Smooth muscle cell (in vitro differentiated cells): ENCODE measurements at regions not wholly inside any gene's neighbourhood (a gene's known extent, or its start where the extent isn't known, plus 50 kb on each side); places are given as distances from the start of the nearest gene placed in this dataset.

Source experiments
- DNase-seq: peaks from one replicate; lab custom pipeline; 2025; ENCODE audit not compliant: unreplicated experiment; lab: John Stamatoyannopoulos, UW
- H2AFZ ChIP-seq: fragments of 200-600 bp; sonication (generic); 2 replicates; pipeline ENCODE4 v1.6.0; 2016; ENCODE audit warnings: antibody characterized with exemption, low read depth, mild to moderate bottlenecking
- H3F3A ChIP-seq: fragments of 200-600 bp; sonication (generic); 2 replicates; pipeline ENCODE4 v1.6.0; 2017; ENCODE audit warnings: antibody characterized with exemption, low read depth
- H3K27ac ChIP-seq: fragments of 200-600 bp; sonication (generic); 2 replicates; pipeline ENCODE4 v1.5.1; 2016; ENCODE audit warnings: low read depth, mild to moderate bottlenecking
- H3K27me3 ChIP-seq: fragments of 200-600 bp; sonication (generic); 2 replicates; pipeline ENCODE4 v1.6.1; 2016; ENCODE audit warnings: low read depth, mild to moderate bottlenecking
- H3K36me3 ChIP-seq: fragments of 200-600 bp; sonication (generic); 2 replicates; pipeline ENCODE4 v1.5.1; 2016; ENCODE audit warnings: low read depth
- H3K4me1 ChIP-seq: fragments of 200-600 bp; sonication (generic); 2 replicates; pipeline ENCODE4 v1.5.1; 2016; ENCODE audit warnings: low read depth
- H3K4me2 ChIP-seq: fragments of 200-600 bp; sonication (generic); 2 replicates; pipeline ENCODE4 v1.6.0; 2016; ENCODE audit warnings: mild to moderate bottlenecking
- H3K4me3 ChIP-seq: fragments of 200-600 bp; sonication (generic); 2 replicates; pipeline ENCODE4 v1.5.1; 2016; ENCODE audit warnings: mild to moderate bottlenecking
- H3K79me2 ChIP-seq: fragments of 200-600 bp; sonication (generic); 2 replicates; pipeline ENCODE4 v1.6.0; 2016; ENCODE audit warnings: low read depth, mild to moderate bottlenecking
- H3K9ac ChIP-seq: fragments of 200-600 bp; sonication (generic); 2 replicates; pipeline ENCODE4 v1.6.0; 2016; ENCODE audit warnings: low read depth
- H3K9me3 ChIP-seq: fragments of 200-600 bp; sonication (generic); replicated peaks from 2 replicates; pipeline ENCODE4 v1.5.1; 2016; ENCODE audit warnings: low read depth
- H4K20me1 ChIP-seq: fragments of 200-600 bp; sonication (generic); 2 replicates; pipeline ENCODE4 v1.6.0; 2016; ENCODE audit warnings: low read depth
- CTCF ChIP-seq: fragments of 200-600 bp; sonication (generic); IDR thresholded peaks from 2 replicates; pipeline ENCODE4 v1.5.1; 2017; ENCODE audit warnings: borderline replicate concordance, mild to moderate bottlenecking, antibody characterized with exemption; ENCODE audit not compliant: insufficient read depth, poor library complexity, severe bottlenecking
- WGBS: methylation state at CpG from one replicate; pipeline ENCODE4 v1.1.7; 2016; ENCODE audit warnings: low lambda C conversion rate; 5-methylcytosine and 5-hydroxymethylcytosine counted together

GRCh38 chr6:146886587-146887446 lies 288.0 kb downstream of the ADGB start:
- no peak for DNase-seq
- no peak overlapping the region for H2AFZ ChIP-seq
- H3K9ac ChIP-seq = no peak overlapping the region
- 94% methylated on average over 5 of the region's 5 CpGs for WGBS
- H3K9me3 ChIP-seq = no peaks in the 10 kb centered on the region
- H3K4me3 ChIP-seq = no peak overlapping the region
- no peaks in the 10 kb centered on the region for H3K79me2 ChIP-seq
- no peaks in the 10 kb centered on the region for H4K20me1 ChIP-seq
- no peaks in the 10 kb centered on the region for H3F3A ChIP-seq
- H3K4me1 ChIP-seq = no peaks in the 10 kb centered on the region
- no peak for TF ChIP-seq CTCF
- no peak overlapping the region for H3K27ac ChIP-seq
- no peaks in the 10 kb centered on the region for H3K27me3 ChIP-seq
- H3K4me2 ChIP-seq = no peak overlapping the region
- no peaks in the 10 kb centered on the region for H3K36me3 ChIP-seq

- Histone ChIP-seq H3K4me1 (peaks cover 3% of the 10 kb centered on the region), H3F3A (no peaks in the 10 kb centered on the region)
- DNase-seq = no peak
Observed at GRCh38 chr6:146887447-146888077, 288.8 kb downstream of the ADGB start.

GRCh38 chr6:146889303-146889702 lies 290.5 kb downstream of the ADGB start:
- H3K4me3 ChIP-seq = no peak overlapping the region
- no peaks in the 10 kb centered on the region for H3K36me3 ChIP-seq
- peak overlapping the region; percentile 56 for H3K27ac ChIP-seq
- no peak for TF ChIP-seq CTCF
- H3F3A ChIP-seq = no peaks in the 10 kb centered on the region
- no peaks in the 10 kb centered on the region for H3K9me3 ChIP-seq
- H3K79me2 ChIP-seq = no peaks in the 10 kb centered on the region
- H3K4me2 ChIP-seq = peak overlapping the region; percentile 40
- WGBS = 33% methylated on average over 4 of the region's 4 CpGs
- peak overlapping the region; percentile 19 for H2AFZ ChIP-seq
- no peak for DNase-seq
- H4K20me1 ChIP-seq = no peaks in the 10 kb centered on the region
- no peak overlapping the region for H3K9ac ChIP-seq
- H3K4me1 ChIP-seq = peaks cover 3% of the 10 kb centered on the region
- no peaks in the 10 kb centered on the region for H3K27me3 ChIP-seq

More at GRCh38 chr6:146887447-146888077, 288.8 kb downstream of the ADGB start:
- Histone ChIP-seq H2AFZ (no peak overlapping the region), H3K79me2 (no peaks in the 10 kb centered on the region), H3K27me3 (no peaks in the 10 kb centered on the region), H3K9ac (no peak overlapping the region), H3K27ac (no peak overlapping the region), H3K9me3 (no peaks in the 10 kb centered on the region), H4K20me1 (no peaks in the 10 kb centered on the region), H3K4me3 (no peak overlapping the region), H3K4me2 (no peak overlapping the region), H3K36me3 (no peaks in the 10 kb centered on the region)
- no peak for TF ChIP-seq CTCF
- whole genome bisulfite sequencing = 78% methylated on average over 7 of the region's 7 CpGs
